ENCODE measurements at regions not wholly inside any gene's neighbourhood (a gene's known extent, or its start where the extent isn't known, plus 50 kb on each side); places are given as distances from the start of the nearest gene placed in this dataset.
"Not testable (repeated sequence)": the region's sequence is repeated elsewhere in the genome, so short reads cannot be mapped to it uniquely, and the experiment has no call there.

DNA sequence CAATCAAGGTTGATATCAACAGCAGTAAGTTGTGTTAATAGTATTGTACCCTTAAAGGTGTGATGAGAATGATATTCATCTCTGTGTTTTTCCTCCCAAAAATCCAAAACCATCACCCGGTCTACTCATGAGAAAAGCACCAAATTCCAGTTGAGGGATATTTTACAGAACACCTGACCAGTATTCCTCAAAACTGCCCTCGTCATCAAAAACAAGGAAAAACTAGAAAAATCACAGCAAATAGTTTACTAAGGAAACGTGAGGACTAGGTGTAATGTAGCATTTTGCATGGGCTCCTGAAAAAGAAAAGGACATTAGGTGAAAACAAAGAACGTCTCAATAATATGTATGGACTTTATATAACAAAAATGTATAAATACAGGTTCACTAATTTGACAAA lies 394.4 kb upstream of the NRSN1 start:
- no peak for DNase-seq (ENCODE audit: low read depth, low spot score)

GRCh38 chr6:23732521-23732920 lies 393.5 kb upstream of the NRSN1 start:
- no peak for DNase-seq (ENCODE audit: low read depth, low spot score)

GRCh38 chr6:23735151-23735550 lies 390.9 kb upstream of the NRSN1 start:
- DNase-seq (ENCODE audit: low read depth, low spot score): no peak

GRCh38 chr6:23736577-23736976 lies 389.4 kb upstream of the NRSN1 start:
- DNase-seq (ENCODE audit: low read depth, low spot score): no peak

- DNase-seq (ENCODE audit: low read depth, low spot score): no peak
Observed at GRCh38 chr6:23747239-23747638, 378.8 kb upstream of the NRSN1 start.

- DNase-seq (ENCODE audit: low read depth, low spot score): no peak
Observed at GRCh38 chr6:23752414-23752813, 373.6 kb upstream of the NRSN1 start.

- no peak for DNase-seq (ENCODE audit: low read depth, low spot score)
Observed at GRCh38 chr6:23754197-23754596, 371.8 kb upstream of the NRSN1 start.

DNA sequence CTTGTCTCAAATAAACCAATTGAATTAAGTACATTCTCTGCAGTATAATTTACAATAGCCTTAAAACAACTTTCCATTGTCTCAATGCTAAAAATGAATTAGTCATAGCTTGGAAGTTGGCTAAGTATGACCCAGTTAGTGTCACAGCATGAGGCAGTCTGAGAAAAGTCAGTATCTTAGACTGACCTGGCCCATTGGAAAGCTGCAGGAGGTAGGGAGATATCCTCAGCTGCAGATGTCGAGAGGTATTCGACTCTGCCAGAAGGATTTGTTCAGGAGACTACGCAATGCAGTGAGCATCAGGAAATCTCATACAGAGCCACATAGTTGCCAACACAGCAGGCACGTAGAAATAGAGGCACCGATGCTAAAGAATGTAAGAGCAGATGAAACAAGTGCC lies 350.9 kb upstream of the NRSN1 start:
- DNase-seq (ENCODE audit: low read depth, low spot score): no peak

- DNase-seq (ENCODE audit: low read depth, low spot score): no peak
Observed at GRCh38 chr6:23783901-23784300, 342.1 kb upstream of the NRSN1 start.

DNA sequence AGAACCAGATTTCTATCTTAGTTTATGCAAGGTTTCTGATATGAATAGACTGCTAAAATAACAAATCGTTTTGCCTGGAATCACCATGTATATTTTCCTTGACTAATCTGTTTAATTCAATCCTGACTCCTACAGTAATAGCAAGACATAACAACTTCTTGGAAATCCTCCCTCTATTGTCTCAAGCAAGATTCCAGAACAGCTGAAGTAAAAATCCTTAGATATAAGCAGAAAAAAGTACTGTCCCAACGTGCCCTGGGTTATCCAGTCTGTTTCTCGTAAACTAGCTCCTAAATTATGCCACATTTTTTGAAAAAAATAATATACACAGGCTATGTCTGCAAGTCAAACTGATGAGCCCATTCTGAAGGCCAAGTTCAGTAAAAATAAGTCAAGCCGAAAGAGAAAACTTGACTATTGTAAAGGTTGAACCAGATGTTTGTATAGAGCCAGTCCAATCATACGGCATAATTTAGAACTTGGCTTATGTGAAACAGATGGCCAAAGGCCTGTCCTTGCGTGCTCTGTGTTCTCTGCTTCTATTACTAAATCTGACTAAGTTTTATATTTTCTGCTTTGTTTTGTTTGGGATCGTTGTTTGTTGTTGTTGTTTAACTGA lies 341.6 kb upstream of the NRSN1 start:
- no peak for DNase-seq (ENCODE audit: low read depth, low spot score)

GRCh38 chr6:23790756-23791155 lies 335.3 kb upstream of the NRSN1 start:
- no peak for DNase-seq (ENCODE audit: low read depth, low spot score)

DNA sequence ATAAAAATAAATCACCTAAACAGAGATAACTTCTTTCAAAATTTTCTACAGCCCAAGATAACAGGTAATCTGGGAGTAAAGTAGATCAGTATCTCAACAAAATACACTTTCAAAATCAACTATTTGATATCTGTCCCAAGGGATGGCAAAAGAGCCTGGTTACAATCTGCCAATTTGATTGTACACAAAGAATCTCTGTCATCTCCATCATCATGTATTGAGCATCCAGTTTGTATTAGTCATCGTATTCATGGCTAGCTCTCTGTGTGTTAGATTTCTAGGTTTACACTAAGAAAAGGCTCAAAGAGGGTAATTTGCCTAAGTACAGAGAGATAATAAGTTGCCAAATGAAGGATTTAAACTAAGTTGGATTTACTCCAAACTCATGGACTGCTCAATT lies 329.0 kb upstream of the NRSN1 start:
- DNase-seq (ENCODE audit: low read depth, low spot score): no peak

GRCh38 chr6:23804289-23804688 lies 321.7 kb upstream of the NRSN1 start:
- not testable (repeated sequence) for DNase-seq (ENCODE audit: low read depth, low spot score)

DNA sequence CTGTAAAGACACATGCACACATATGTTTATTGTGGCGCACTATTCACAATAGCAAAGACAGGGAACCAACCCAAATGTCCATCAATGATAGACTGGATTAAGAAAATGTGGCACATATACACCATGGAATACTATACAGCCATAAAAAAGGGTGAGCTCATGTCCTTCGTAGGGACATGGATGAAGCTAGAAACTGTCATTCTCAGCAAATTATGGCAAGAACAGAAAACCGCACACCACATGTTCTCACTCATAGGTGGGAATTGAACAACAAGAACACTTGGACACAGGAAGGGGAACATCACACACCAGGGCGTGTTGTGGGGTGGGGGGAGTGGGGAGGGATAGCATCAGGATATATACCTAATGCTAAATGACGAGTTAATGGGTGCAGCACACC lies 304.9 kb upstream of the NRSN1 start:
- DNase-seq (ENCODE audit: low read depth, low spot score): not testable (repeated sequence)

DNA sequence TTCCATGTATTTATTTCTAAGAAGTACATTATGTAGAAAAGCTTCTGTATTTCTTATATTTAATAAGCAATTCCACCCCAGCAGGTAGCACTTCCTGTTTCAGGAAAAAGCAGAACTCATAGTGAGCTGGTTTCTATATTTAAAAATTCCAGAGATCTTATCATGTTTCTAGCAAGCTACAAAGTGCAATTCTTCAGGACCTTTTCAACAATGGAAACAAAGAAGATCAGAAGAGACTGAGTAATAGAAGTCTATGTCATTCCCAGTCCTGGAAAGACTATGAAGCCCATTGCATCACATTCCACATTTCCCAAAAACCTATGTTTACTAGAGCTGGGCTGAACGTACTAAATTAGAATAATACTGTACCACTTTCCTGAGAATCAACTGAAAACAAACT lies 302.6 kb upstream of the NRSN1 start:
- DNase-seq (ENCODE audit: low read depth, low spot score): no peak

- DNase-seq (ENCODE audit: low read depth, low spot score): no peak
Observed at GRCh38 chr6:23826572-23826971, 299.4 kb upstream of the NRSN1 start.

DNA sequence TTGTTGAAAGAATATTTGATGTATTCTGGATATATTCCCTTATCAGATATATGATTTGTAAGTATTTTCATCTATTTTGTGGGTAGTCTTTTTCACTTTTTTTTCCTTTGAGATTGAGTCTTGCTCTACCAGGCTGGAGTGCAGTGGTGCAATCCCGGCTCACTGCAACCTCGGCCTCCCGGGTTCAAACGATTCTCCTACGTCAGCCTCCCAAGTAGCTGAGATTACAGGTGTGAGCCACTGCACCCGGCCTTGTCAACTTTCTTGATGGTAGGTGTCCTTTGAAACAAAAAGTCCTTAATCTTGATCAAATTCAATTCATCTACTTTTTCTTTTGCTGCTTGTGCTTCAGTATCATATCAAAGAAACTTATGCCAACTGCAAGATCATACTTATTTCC lies 297.2 kb upstream of the NRSN1 start:
- DNase-seq (ENCODE audit: low read depth, low spot score): no peak

- no peak for DNase-seq (ENCODE audit: low read depth, low spot score)
Observed at GRCh38 chr6:23841116-23841515, 284.9 kb upstream of the NRSN1 start.

DNA sequence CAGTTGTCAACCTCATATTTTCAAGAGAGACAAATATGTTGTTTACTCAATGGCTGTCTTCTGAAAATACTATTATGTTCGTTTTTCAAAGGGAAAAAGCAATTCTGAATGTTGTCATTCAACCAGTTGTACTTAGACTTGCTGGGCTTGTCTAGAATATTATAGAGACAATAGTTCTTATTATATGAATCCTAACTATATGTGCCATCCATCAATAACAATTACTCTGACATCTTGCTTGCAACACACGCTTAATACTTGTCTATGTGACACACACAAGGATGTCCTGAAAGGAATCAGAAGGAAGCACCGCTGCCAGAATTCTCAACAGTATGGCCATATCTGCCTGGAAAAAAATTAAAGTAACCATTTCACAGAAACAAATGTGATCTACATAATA lies 283.3 kb upstream of the NRSN1 start:
- no peak for DNase-seq (ENCODE audit: low read depth, low spot score)

GRCh38 chr6:23851522-23851921 lies 274.5 kb upstream of the NRSN1 start:
- no peak for DNase-seq (ENCODE audit: low read depth, low spot score)

- DNase-seq (ENCODE audit: low read depth, low spot score): not testable (repeated sequence)
Observed at GRCh38 chr6:23853566-23854133, 272.4 kb upstream of the NRSN1 start.

DNA sequence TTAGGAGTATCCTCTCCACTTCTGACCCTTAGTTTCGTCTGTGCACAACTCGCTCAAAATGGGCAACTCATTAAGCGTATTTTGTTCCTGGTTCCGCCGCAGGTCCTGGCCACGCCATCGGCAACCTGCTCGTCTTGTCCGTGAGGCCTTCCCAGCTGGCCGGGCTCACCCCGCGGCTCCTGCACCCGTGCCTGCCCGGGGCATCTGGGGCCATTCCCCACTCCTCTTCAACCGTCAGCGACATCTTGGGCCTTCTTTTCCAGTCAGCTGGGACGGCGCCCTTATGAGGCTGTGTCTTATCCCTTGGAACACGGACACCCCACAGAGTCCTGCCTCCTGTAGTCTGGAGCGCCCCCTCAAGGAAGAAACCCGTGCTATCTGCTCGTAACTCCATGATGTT lies 271.9 kb upstream of the NRSN1 start:
- DNase-seq (ENCODE audit: low read depth, low spot score): not testable (repeated sequence)

DNA sequence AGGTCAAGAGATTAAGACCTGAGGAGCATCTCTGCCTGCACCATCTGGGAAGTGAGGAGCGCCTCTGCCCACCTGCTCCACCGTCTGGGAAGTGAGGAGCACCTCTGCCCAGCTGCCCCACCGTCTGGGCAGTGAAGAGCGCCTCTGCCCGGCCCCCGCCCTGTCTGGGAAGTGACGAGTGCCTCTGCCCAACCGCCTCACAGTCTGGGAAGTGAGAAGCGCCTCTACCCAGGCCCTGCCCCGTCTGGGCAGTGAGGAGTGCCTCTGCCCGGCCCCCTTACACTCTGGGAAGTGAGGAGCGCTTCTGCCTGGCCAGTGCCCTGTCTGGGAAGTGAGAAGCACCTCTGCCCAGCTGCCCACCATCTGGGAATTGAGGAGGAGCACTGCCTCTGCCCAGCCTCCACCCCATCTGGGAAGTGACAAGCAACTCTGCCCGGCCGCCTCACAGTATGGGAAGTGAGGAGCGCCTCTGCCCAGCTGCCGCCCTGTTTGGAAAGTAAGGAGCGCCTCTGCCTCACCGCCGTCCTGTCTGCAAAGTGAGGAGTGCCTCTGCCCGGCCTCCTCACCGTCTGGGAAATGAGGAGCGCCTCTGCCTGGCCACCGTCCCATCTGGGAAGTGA lies 270.4 kb upstream of the NRSN1 start:
- no peak for DNase-seq (ENCODE audit: low read depth, low spot score)
